Smooth muscle cell (in vitro differentiated cells): ENCODE measurements at regions not wholly inside any gene's neighbourhood (a gene's known extent, or its start where the extent isn't known, plus 50 kb on each side); places are given as distances from the start of the nearest gene placed in this dataset.

ENCODE experiments used
- DNase-seq: peaks from one replicate; lab custom pipeline; 2025; ENCODE audit not compliant: unreplicated experiment; lab: John Stamatoyannopoulos, UW
- H2AFZ ChIP-seq: fragments of 200-600 bp; sonication (generic); 2 replicates; pipeline ENCODE4 v1.6.0; 2016; ENCODE audit warnings: antibody characterized with exemption, low read depth, mild to moderate bottlenecking
- H3F3A ChIP-seq: fragments of 200-600 bp; sonication (generic); 2 replicates; pipeline ENCODE4 v1.6.0; 2017; ENCODE audit warnings: antibody characterized with exemption, low read depth
- H3K27ac ChIP-seq: fragments of 200-600 bp; sonication (generic); 2 replicates; pipeline ENCODE4 v1.5.1; 2016; ENCODE audit warnings: low read depth, mild to moderate bottlenecking
- H3K27me3 ChIP-seq: fragments of 200-600 bp; sonication (generic); 2 replicates; pipeline ENCODE4 v1.6.1; 2016; ENCODE audit warnings: low read depth, mild to moderate bottlenecking
- H3K36me3 ChIP-seq: fragments of 200-600 bp; sonication (generic); 2 replicates; pipeline ENCODE4 v1.5.1; 2016; ENCODE audit warnings: low read depth
- H3K4me1 ChIP-seq: fragments of 200-600 bp; sonication (generic); 2 replicates; pipeline ENCODE4 v1.5.1; 2016; ENCODE audit warnings: low read depth
- H3K4me2 ChIP-seq: fragments of 200-600 bp; sonication (generic); 2 replicates; pipeline ENCODE4 v1.6.0; 2016; ENCODE audit warnings: mild to moderate bottlenecking
- H3K4me3 ChIP-seq: fragments of 200-600 bp; sonication (generic); 2 replicates; pipeline ENCODE4 v1.5.1; 2016; ENCODE audit warnings: mild to moderate bottlenecking
- H3K79me2 ChIP-seq: fragments of 200-600 bp; sonication (generic); 2 replicates; pipeline ENCODE4 v1.6.0; 2016; ENCODE audit warnings: low read depth, mild to moderate bottlenecking
- H3K9ac ChIP-seq: fragments of 200-600 bp; sonication (generic); 2 replicates; pipeline ENCODE4 v1.6.0; 2016; ENCODE audit warnings: low read depth
- H3K9me3 ChIP-seq: fragments of 200-600 bp; sonication (generic); replicated peaks from 2 replicates; pipeline ENCODE4 v1.5.1; 2016; ENCODE audit warnings: low read depth
- H4K20me1 ChIP-seq: fragments of 200-600 bp; sonication (generic); 2 replicates; pipeline ENCODE4 v1.6.0; 2016; ENCODE audit warnings: low read depth
- WGBS: methylation state at CpG from one replicate; pipeline ENCODE4 v1.1.7; 2016; ENCODE audit warnings: low lambda C conversion rate; 5-methylcytosine and 5-hydroxymethylcytosine counted together
- TF ChIP-seq, protein P1 (sequence below): fragments of 200-600 bp; sonication (generic); IDR thresholded peaks from 2 replicates; pipeline ENCODE4 v1.5.1; 2017; ENCODE audit warnings: borderline replicate concordance, mild to moderate bottlenecking, antibody characterized with exemption; ENCODE audit not compliant: insufficient read depth, poor library complexity, severe bottlenecking

DNA sequence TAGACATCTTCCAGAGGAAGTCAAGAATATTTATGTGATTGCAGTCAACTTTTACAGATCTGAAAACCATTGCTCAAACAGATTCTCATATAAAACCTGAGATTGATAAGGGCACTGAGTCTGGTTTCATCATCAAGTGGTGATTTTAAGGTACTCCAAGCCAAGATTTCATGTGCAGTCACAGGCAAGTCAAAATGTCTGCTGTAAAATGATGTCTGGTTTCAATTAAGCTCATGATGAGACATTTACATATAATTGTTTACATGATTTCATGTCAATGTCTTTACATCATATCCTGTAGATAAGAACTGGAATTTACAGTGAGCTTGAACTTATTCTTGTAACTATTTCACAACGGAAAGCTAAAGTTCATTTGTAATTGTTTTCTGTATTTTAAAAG lies 1215.5 kb downstream of the ROBO2 start:
- DNase-seq, result no peak
- WGBS, result 0% methylated on average over 1 of the region's 1 CpG

DNA sequence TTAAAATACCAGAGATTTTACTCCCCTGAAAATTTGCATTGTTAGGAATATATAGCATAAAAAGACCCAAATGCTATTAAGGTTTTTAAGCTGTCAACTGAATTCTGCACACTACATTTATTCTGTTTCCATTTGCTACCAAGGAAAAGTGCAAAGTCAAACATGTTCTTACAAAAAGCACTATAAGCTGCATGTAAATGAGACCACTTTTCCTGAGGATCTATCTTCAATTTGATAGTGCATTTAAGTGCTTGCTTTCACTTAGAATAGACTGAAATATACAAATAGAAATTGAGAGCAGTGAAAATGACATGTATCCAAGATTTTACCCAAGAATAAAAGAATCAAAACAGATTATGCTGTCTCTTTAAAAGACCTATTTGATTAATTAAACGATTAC lies 1216.2 kb downstream of the ROBO2 start:
- Histone ChIP-seq H3K9me3 (no peaks in the 10 kb centered on the region), H3K4me2 (peak overlapping the region; percentile 62), H4K20me1 (no peaks in the 10 kb centered on the region), H2AFZ (peak overlapping the region; percentile 79), H3K36me3 (no peaks in the 10 kb centered on the region), H3K27me3 (no peaks in the 10 kb centered on the region), H3K79me2 (no peaks in the 10 kb centered on the region), H3K4me3 (no peak overlapping the region), H3K9ac (no peak overlapping the region), H3K4me1 (peaks cover 39% of the 10 kb centered on the region), H3K27ac (peak overlapping the region; percentile 88), H3F3A (peaks cover 18% of the 10 kb centered on the region)
- 97% methylated on average over 1 of the region's 1 CpG for WGBS
- DNase-seq, result no peak
- TF ChIP-seq, protein P1, sequence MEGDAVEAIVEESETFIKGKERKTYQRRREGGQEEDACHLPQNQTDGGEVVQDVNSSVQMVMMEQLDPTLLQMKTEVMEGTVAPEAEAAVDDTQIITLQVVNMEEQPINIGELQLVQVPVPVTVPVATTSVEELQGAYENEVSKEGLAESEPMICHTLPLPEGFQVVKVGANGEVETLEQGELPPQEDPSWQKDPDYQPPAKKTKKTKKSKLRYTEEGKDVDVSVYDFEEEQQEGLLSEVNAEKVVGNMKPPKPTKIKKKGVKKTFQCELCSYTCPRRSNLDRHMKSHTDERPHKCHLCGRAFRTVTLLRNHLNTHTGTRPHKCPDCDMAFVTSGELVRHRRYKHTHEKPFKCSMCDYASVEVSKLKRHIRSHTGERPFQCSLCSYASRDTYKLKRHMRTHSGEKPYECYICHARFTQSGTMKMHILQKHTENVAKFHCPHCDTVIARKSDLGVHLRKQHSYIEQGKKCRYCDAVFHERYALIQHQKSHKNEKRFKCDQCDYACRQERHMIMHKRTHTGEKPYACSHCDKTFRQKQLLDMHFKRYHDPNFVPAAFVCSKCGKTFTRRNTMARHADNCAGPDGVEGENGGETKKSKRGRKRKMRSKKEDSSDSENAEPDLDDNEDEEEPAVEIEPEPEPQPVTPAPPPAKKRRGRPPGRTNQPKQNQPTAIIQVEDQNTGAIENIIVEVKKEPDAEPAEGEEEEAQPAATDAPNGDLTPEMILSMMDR, result no peak

More for the DNA sequence above, 1215.5 kb downstream of the ROBO2 start:
- Histone ChIP-seq H3K9me3 (no peaks in the 10 kb centered on the region), H2AFZ (peak overlapping the region; percentile 75), H3K27me3 (no peaks in the 10 kb centered on the region), H3F3A (peaks cover 18% of the 10 kb centered on the region), H3K9ac (no peak overlapping the region), H3K4me2 (peak overlapping the region; percentile 62), H3K79me2 (no peaks in the 10 kb centered on the region), H3K27ac (peak overlapping the region; percentile 88), H3K4me3 (no peak overlapping the region), H3K36me3 (no peaks in the 10 kb centered on the region), H4K20me1 (no peaks in the 10 kb centered on the region), H3K4me1 (peaks cover 39% of the 10 kb centered on the region)
- TF ChIP-seq, protein P1, result no peak

DNA sequence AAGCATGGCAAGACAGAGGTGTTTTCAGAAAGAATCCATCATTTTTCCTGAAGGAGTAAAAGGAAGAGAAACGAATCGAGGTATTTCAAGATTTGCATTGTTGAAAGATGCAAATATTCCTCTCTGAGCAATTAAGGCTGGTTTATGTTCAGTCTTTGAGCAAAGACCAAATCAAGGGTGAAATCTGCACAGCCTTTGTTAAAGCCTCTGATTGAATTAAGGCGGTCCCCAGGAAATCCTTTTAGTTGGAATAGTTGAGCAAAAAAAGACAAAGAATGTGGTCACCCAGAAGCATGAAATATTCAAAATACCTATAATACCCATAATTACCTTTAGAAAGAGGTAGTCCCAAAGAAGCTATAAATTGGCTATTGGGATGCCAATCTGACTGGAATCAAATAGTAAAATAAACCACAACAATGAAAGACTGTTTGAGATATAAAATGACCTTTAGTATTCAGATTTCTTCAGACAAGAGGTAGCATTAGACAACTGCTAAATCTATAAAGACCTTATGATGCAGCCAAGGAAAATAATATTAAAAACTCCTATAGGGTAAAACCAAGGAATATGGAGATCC lies 1218.1 kb downstream of the ROBO2 start:
- H3K27me3 ChIP-seq, result no peaks in the 10 kb centered on the region
- H3F3A ChIP-seq, result peaks cover 18% of the 10 kb centered on the region
- peak overlapping the region; percentile 88 for H3K27ac ChIP-seq
- no peaks in the 10 kb centered on the region for H3K36me3 ChIP-seq
- no peaks in the 10 kb centered on the region for H3K9me3 ChIP-seq
- H3K79me2 ChIP-seq, result no peaks in the 10 kb centered on the region
- H3K4me2 ChIP-seq, result peak overlapping the region; percentile 38
- 93% methylated on average over 3 of the region's 3 CpGs for WGBS
- TF ChIP-seq, protein P1, result no peak
- H4K20me1 ChIP-seq, result no peaks in the 10 kb centered on the region
- no peak for DNase-seq
- H3K4me3 ChIP-seq, result no peak overlapping the region
- peak overlapping the region; percentile 34 for H2AFZ ChIP-seq
- peak overlapping the region; percentile 67 for H3K9ac ChIP-seq
- peaks cover 39% of the 10 kb centered on the region for H3K4me1 ChIP-seq

DNA sequence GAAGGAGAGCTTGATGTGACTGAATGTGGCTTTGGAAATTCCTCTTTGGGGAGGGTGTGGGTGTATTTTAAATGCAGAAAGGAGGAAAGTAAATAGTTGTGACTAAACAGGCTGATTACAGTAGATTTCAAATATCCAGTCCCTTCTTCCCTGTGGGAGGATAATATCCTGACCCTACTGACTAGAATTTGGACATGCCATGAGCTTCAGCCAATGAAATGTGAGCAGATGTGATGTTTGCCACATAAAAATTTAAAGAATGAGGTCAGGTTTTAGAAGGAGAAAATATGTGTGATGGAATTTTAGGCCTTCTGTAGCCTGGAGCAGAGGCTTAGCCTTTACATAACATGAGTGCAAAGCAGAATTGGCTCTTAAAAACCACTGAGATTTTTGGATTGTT lies 1218.9 kb downstream of the ROBO2 start:
- H3K9ac ChIP-seq, result peak overlapping the region; percentile 67
- H3K4me3 ChIP-seq, result no peak overlapping the region
- H2AFZ ChIP-seq, result peak overlapping the region; percentile 22
- TF ChIP-seq, protein P1, result no peak
- H3K36me3 ChIP-seq, result no peaks in the 10 kb centered on the region
- no peak for DNase-seq
- peaks cover 39% of the 10 kb centered on the region for H3K4me1 ChIP-seq
- H3K27ac ChIP-seq, result peak overlapping the region; percentile 88
- no peaks in the 10 kb centered on the region for H4K20me1 ChIP-seq
- H3K79me2 ChIP-seq, result no peaks in the 10 kb centered on the region
- no peaks in the 10 kb centered on the region for H3K27me3 ChIP-seq
- H3K4me2 ChIP-seq, result peak overlapping the region; percentile 70
- no peaks in the 10 kb centered on the region for H3K9me3 ChIP-seq
- peaks cover 18% of the 10 kb centered on the region for H3F3A ChIP-seq
